ENCODE measurements at regions not wholly inside any gene's neighbourhood (a gene's known extent, or its start where the extent isn't known, plus 50 kb on each side); places are given as distances from the start of the nearest gene placed in this dataset.

DNA sequence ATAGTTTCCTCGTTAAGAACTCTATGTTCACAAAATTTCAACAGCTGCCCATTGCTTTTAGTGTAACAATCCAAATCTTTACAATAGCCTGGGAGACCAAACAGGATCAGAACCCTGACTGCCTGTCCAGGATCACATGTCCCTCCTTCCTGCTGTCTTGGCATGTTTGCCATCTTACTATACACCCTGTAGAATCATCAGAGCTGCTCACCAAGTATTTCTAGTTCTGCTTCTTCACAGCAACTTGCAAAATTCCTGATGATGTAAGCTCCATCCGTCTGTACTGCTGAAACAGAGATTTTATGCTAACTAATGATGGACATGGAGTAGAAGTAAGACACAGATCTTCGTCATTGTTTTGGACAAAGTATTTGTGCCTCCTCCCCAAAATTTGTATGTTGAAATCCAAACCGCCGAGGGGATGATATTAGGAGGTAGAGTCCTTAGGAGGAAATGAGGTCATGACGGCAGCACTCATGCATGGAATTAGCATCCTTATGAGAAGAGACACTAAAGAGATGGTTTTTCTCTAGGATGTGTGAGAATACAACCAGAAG is 464.9 kb upstream of the BRINP1 start:
- H3K27me3 ChIP-seq, result no peaks in the 10 kb centered on the region
- no peak overlapping the region for H3K27ac ChIP-seq
- no peak for DNase-seq
- TF ChIP-seq, protein P1, sequence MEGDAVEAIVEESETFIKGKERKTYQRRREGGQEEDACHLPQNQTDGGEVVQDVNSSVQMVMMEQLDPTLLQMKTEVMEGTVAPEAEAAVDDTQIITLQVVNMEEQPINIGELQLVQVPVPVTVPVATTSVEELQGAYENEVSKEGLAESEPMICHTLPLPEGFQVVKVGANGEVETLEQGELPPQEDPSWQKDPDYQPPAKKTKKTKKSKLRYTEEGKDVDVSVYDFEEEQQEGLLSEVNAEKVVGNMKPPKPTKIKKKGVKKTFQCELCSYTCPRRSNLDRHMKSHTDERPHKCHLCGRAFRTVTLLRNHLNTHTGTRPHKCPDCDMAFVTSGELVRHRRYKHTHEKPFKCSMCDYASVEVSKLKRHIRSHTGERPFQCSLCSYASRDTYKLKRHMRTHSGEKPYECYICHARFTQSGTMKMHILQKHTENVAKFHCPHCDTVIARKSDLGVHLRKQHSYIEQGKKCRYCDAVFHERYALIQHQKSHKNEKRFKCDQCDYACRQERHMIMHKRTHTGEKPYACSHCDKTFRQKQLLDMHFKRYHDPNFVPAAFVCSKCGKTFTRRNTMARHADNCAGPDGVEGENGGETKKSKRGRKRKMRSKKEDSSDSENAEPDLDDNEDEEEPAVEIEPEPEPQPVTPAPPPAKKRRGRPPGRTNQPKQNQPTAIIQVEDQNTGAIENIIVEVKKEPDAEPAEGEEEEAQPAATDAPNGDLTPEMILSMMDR (IDR thresholded peaks at IDR 0.05), result no peak
- TF ChIP-seq POLR2A (IDR thresholded peaks at IDR 0.05), result no peak
- no peaks in the 10 kb centered on the region for H3K36me3 ChIP-seq (replicated peaks in 1 of 2)
- H3K9me3 ChIP-seq (replicated peaks in 1 of 3), result no peaks in the 10 kb centered on the region
- no peaks in the 10 kb centered on the region for H3K4me1 ChIP-seq (replicated peaks in 1 of 2)
- no peak overlapping the region for H3K4me3 ChIP-seq
- 73 to 79% (median 75%) methylated on average over 6 of the region's 6 CpGs for WGBS, 4 donors
- intact Hi-C loops (cut with DNase I), result no loop called here

DNA sequence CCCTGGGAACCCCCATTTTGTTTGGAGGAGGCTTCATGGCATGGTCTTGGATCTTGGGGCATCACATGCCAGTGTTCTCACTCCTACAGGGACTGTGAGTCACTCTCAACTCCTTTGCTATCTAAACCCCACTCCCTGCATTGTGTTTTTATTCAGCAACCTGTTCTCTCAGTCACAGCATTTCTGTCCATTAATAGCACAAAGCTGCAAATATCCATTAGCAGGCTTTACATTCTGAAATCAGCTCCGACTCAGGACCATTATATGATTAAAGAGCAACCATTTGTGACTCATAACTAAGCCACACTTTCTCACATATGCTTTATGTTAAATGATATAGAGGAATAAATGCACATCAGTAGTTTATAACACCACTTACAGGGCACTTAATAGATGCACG is 462.1 kb upstream of the BRINP1 start:
- Histone ChIP-seq H3K36me3 (replicated peaks in 1 of 2) (no peaks in the 10 kb centered on the region), H3K27ac (no peak overlapping the region), H3K4me3 (no peak overlapping the region), H3K27me3 (no peaks in the 10 kb centered on the region), H3K4me1 (replicated peaks in 1 of 2) (no peaks in the 10 kb centered on the region), H3K9me3 (replicated peaks in 1 of 3) (no peaks in the 10 kb centered on the region)
- DNase-seq, result no peak
- intact Hi-C loops (cut with DNase I), result no loop called here
- 80 to 97% (median 88%) methylated on average over 2 of the region's 2 CpGs for WGBS, 4 donors
- TF ChIP-seq, protein P1 (IDR thresholded peaks at IDR 0.05), result no peak
- no peak for TF ChIP-seq POLR2A (IDR thresholded peaks at IDR 0.05)

DNA sequence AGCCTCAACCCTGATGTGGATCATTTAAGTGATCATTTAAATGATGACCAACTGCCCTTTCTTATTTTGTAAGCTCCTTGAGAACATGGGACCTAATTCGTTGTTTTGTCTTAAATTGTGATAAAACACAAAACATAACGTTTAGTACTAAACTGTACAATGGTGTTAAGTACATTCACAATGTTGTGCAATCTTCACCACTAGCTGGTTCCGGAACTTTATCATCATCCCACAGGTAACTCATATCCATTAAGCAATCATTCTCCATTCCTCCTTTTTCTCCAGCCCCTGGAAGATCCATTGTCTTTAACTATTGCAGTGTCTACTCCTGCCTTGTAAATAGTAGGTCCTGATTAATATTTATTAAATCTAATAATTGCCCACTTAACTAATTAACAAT is 460.5 kb upstream of the BRINP1 start:
- 61 to 79% (median 72%) methylated on average over 3 of the region's 3 CpGs for WGBS, 4 donors
- DNase-seq, result no peak

DNA sequence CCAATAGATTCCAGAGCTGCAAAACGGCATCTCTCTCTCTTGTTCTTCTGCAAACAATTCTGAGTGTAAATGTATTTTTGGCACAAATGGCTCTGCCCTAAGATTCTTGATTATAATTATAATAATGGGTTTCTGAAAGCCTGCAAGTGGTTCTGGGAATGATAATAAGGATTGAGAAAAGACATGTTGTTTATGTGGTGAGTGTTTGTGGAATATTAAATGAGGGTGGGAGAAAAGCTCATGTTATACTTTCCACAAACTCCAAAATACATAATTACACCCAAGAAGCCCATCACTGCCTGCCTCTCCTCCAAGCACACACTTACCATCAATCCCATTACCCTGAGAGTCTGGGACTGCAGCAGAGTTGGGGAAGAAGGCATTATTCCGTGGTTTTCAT is 460.0 kb upstream of the BRINP1 start:
- no peaks in the 10 kb centered on the region for H3K9me3 ChIP-seq (replicated peaks in 1 of 3)
- no peak overlapping the region for H3K27ac ChIP-seq
- H3K36me3 ChIP-seq (replicated peaks in 1 of 2), result no peaks in the 10 kb centered on the region
- no peak for DNase-seq
- H3K4me1 ChIP-seq (replicated peaks in 1 of 2), result no peaks in the 10 kb centered on the region
- TF ChIP-seq POLR2A (IDR thresholded peaks at IDR 0.05), result no peak
- TF ChIP-seq, protein P1 (IDR thresholded peaks at IDR 0.05), result no peak
- intact Hi-C loops (cut with DNase I), result no loop called here
- 61 to 75% (median 68%) methylated on average over 2 of the region's 2 CpGs for WGBS, 4 donors
- no peak overlapping the region for H3K4me3 ChIP-seq
- H3K27me3 ChIP-seq, result no peaks in the 10 kb centered on the region

More for the DNA sequence above, 460.5 kb upstream of the BRINP1 start:
- intact Hi-C loops (cut with DNase I), result no loop called here
- H3K27me3 ChIP-seq, result no peaks in the 10 kb centered on the region
- TF ChIP-seq POLR2A (IDR thresholded peaks at IDR 0.05), result no peak
- no peak overlapping the region for H3K27ac ChIP-seq
- no peaks in the 10 kb centered on the region for H3K9me3 ChIP-seq (replicated peaks in 1 of 3)
- no peaks in the 10 kb centered on the region for H3K4me1 ChIP-seq (replicated peaks in 1 of 2)
- no peak overlapping the region for H3K4me3 ChIP-seq
- H3K36me3 ChIP-seq (replicated peaks in 1 of 2), result no peaks in the 10 kb centered on the region

DNA sequence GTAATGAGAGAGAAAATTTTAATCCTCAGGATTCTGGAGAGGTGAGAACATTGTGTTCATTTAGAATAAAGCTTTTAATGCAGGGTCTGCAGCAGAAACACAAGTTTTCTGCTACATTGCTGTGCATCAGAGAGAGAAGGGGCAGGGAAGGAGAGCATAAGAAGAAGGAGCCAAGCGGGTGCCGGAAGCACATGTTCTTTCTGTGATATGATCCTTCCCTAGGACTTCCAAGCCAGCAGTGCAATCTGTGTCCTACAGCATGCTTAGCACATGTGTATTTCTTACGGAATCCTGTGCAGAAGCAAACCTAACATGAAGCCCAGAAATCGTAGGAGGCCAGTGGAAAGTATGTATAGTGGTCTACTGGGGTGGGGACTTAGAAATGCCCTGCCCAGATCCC is 458.3 kb upstream of the BRINP1 start:
- H3K36me3 ChIP-seq (replicated peaks in 1 of 2), result no peaks in the 10 kb centered on the region
- H3K27ac ChIP-seq, result no peak overlapping the region
- intact Hi-C loops (cut with DNase I), result no loop called here
- no peaks in the 10 kb centered on the region for H3K9me3 ChIP-seq (replicated peaks in 1 of 3)
- TF ChIP-seq, protein P1 (IDR thresholded peaks at IDR 0.05), result no peak
- no peak for TF ChIP-seq POLR2A (IDR thresholded peaks at IDR 0.05)
- no peak overlapping the region for H3K4me3 ChIP-seq
- H3K4me1 ChIP-seq (replicated peaks in 1 of 2), result no peaks in the 10 kb centered on the region
- H3K27me3 ChIP-seq, result no peaks in the 10 kb centered on the region
- 63 to 83% (median 74%) methylated on average over 4 of the region's 4 CpGs for WGBS, 4 donors
- DNase-seq, result no peak
